ENCODE measurements at regions not wholly inside any gene's neighbourhood (a gene's known extent, or its start where the extent isn't known, plus 50 kb on each side); places are given as distances from the start of the nearest gene placed in this dataset.

GRCh38 chr3:76011121-76011520, 225.8 kb upstream of the ZNF717 start:
- TF ChIP-seq, protein P1, sequence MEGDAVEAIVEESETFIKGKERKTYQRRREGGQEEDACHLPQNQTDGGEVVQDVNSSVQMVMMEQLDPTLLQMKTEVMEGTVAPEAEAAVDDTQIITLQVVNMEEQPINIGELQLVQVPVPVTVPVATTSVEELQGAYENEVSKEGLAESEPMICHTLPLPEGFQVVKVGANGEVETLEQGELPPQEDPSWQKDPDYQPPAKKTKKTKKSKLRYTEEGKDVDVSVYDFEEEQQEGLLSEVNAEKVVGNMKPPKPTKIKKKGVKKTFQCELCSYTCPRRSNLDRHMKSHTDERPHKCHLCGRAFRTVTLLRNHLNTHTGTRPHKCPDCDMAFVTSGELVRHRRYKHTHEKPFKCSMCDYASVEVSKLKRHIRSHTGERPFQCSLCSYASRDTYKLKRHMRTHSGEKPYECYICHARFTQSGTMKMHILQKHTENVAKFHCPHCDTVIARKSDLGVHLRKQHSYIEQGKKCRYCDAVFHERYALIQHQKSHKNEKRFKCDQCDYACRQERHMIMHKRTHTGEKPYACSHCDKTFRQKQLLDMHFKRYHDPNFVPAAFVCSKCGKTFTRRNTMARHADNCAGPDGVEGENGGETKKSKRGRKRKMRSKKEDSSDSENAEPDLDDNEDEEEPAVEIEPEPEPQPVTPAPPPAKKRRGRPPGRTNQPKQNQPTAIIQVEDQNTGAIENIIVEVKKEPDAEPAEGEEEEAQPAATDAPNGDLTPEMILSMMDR (IDR thresholded peaks at IDR 0.05; ENCODE audit: low read length), result no peak
- no peak for TF ChIP-seq EZH2 (optimal IDR thresholded peaks at IDR 0.05; ENCODE audit: low read depth, low read length)
